ENCODE measurements at regions not wholly inside any gene's neighbourhood (a gene's known extent, or its start where the extent isn't known, plus 50 kb on each side); places are given as distances from the start of the nearest gene placed in this dataset.

- TF ChIP-seq POLR2A (IDR thresholded peaks at IDR 0.05), result no peak
- TF ChIP-seq, protein P1, sequence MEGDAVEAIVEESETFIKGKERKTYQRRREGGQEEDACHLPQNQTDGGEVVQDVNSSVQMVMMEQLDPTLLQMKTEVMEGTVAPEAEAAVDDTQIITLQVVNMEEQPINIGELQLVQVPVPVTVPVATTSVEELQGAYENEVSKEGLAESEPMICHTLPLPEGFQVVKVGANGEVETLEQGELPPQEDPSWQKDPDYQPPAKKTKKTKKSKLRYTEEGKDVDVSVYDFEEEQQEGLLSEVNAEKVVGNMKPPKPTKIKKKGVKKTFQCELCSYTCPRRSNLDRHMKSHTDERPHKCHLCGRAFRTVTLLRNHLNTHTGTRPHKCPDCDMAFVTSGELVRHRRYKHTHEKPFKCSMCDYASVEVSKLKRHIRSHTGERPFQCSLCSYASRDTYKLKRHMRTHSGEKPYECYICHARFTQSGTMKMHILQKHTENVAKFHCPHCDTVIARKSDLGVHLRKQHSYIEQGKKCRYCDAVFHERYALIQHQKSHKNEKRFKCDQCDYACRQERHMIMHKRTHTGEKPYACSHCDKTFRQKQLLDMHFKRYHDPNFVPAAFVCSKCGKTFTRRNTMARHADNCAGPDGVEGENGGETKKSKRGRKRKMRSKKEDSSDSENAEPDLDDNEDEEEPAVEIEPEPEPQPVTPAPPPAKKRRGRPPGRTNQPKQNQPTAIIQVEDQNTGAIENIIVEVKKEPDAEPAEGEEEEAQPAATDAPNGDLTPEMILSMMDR (IDR thresholded peaks at IDR 0.05 in 4 of 5, conservative IDR thresholded peaks at IDR 0.05 in 1 of 5), result no peak
Observed at GRCh38 chr10:53006663-53007526, 234.3 kb upstream of the MBL2 start.
